Peyer's patch (tissue), 4 donors: ENCODE measurements at regions not wholly inside any gene's neighbourhood (a gene's known extent, or its start where the extent isn't known, plus 50 kb on each side); places are given as distances from the start of the nearest gene placed in this dataset.

Source experiments
- DNase-seq, 3 donors: peaks; one replicate each; pipeline ENCODE4 v3.0.0-alpha.2; 2017 to 2019
- H3K27ac ChIP-seq, 4 donors: fragments of 200-600 bp; sonication (generic); one replicate each; pipeline ENCODE4 v1.5.1; 2016 to 2019
- H3K27me3 ChIP-seq, 2 donors: fragments of 200-600 bp; sonication (generic); one replicate each; pipeline ENCODE4 v1.5.1; 2019
- H3K36me3 ChIP-seq, 3 donors: fragments of 200-600 bp; sonication (generic); one replicate each; pipeline ENCODE4 v1.5.1; 2016 to 2019
- H3K4me1 ChIP-seq, 4 donors: fragments of 200-600 bp; sonication (generic); one replicate each; pipeline ENCODE4 v1.5.1; 2016 to 2019
- H3K4me3 ChIP-seq, 4 donors: fragments of 200-600 bp; sonication (generic); 1 replicate in 3 of 4; 2 replicates in 1 of 4; pipeline ENCODE4 v1.5.1; 2016 to 2019; ENCODE audit warnings: mild to moderate bottlenecking in 1 of 4
- H3K9me3 ChIP-seq, 4 donors: fragments of 200-600 bp; sonication (generic); one replicate each; pipeline ENCODE4 v1.5.1; 2016 to 2019; ENCODE audit warnings: mild to moderate bottlenecking in 1 of 4
- POLR2A ChIP-seq, 2 donors: fragments of 450-650 bp; IDR thresholded peaks; one replicate each; pipeline ENCODE4 v1.5.1; 2017; ENCODE audit warnings: antibody characterized with exemption in 2 of 2, mild to moderate bottlenecking in 2 of 2, moderate library complexity in 2 of 2
- TF ChIP-seq, protein P1 (sequence below), 6 experiments: fragments of 450-650 bp in 4 of 6; fragments of 200-600 bp in 2 of 6; sonication (generic) in 1 of 6; IDR thresholded peaks; one replicate each; pipeline ENCODE4 v1.5.1; 2017 to 2019; ENCODE audit warnings: antibody characterized with exemption in 6 of 6, mild to moderate bottlenecking in 3 of 6, moderate library complexity in 1 of 6

DNA sequence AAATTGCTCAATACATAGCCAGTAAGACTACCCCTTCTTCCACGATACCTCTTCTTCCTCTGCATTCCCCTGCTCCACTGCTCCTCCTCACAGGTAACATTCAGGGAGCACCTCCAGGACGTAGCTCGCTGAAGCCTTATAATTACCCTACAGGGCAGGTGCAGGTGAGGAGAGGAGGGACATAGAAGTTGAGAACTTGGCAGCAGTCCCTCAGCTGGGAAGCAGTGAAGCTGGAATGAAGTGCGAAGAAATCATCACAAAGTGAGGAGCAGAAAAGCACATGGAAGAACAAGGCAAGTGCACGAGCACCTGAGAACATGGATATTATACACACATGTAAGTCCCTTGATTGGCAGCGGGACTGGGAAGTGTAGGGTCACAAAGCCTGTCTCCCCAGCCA is 118.2 kb downstream of the HSD17B3 start:
- H3K9me3 ChIP-seq: no peaks in the 10 kb centered on the region
- H3K27me3 ChIP-seq: no peaks in the 10 kb centered on the region
- H3K27ac ChIP-seq: no peak overlapping the region
- no peak overlapping the region for H3K4me3 ChIP-seq
- no peak for TF ChIP-seq POLR2A (IDR thresholded peaks at IDR 0.05)
- TF ChIP-seq, protein P1, sequence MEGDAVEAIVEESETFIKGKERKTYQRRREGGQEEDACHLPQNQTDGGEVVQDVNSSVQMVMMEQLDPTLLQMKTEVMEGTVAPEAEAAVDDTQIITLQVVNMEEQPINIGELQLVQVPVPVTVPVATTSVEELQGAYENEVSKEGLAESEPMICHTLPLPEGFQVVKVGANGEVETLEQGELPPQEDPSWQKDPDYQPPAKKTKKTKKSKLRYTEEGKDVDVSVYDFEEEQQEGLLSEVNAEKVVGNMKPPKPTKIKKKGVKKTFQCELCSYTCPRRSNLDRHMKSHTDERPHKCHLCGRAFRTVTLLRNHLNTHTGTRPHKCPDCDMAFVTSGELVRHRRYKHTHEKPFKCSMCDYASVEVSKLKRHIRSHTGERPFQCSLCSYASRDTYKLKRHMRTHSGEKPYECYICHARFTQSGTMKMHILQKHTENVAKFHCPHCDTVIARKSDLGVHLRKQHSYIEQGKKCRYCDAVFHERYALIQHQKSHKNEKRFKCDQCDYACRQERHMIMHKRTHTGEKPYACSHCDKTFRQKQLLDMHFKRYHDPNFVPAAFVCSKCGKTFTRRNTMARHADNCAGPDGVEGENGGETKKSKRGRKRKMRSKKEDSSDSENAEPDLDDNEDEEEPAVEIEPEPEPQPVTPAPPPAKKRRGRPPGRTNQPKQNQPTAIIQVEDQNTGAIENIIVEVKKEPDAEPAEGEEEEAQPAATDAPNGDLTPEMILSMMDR (IDR thresholded peaks at IDR 0.05): no peak
- H3K36me3 ChIP-seq: no peaks in the 10 kb centered on the region
- DNase-seq: no peak
- H3K4me1 ChIP-seq: peaks cover 0 to 12% (median 0%) of the 10 kb centered on the region in 4 donors

GRCh38 chr9:96178153-96178552 is 123.8 kb downstream of the HSD17B3 start:
- DNase-seq: no peak
- TF ChIP-seq POLR2A (IDR thresholded peaks at IDR 0.05): no peak
- TF ChIP-seq, protein P1 (IDR thresholded peaks at IDR 0.05): no peak
- no peak overlapping the region for H3K4me3 ChIP-seq
- H3K27ac ChIP-seq: no peak overlapping the region
- no peaks in the 10 kb centered on the region for H3K36me3 ChIP-seq
- H3K4me1 ChIP-seq: no peaks in the 10 kb centered on the region
- no peaks in the 10 kb centered on the region for H3K9me3 ChIP-seq
- no peaks in the 10 kb centered on the region for H3K27me3 ChIP-seq

- no peaks in the 10 kb centered on the region for H3K27me3 ChIP-seq
- no peak overlapping the region for H3K4me3 ChIP-seq
- H3K4me1 ChIP-seq: no peaks in the 10 kb centered on the region
- H3K27ac ChIP-seq: no peak overlapping the region
- no peaks in the 10 kb centered on the region for H3K36me3 ChIP-seq
- no peaks in the 10 kb centered on the region for H3K9me3 ChIP-seq
- DNase-seq: no peak
- TF ChIP-seq, protein P1 (IDR thresholded peaks at IDR 0.05): no peak
- no peak for TF ChIP-seq POLR2A (IDR thresholded peaks at IDR 0.05)
Measured at GRCh38 chr9:96177719-96178028, 124.3 kb downstream of the HSD17B3 start.

DNA sequence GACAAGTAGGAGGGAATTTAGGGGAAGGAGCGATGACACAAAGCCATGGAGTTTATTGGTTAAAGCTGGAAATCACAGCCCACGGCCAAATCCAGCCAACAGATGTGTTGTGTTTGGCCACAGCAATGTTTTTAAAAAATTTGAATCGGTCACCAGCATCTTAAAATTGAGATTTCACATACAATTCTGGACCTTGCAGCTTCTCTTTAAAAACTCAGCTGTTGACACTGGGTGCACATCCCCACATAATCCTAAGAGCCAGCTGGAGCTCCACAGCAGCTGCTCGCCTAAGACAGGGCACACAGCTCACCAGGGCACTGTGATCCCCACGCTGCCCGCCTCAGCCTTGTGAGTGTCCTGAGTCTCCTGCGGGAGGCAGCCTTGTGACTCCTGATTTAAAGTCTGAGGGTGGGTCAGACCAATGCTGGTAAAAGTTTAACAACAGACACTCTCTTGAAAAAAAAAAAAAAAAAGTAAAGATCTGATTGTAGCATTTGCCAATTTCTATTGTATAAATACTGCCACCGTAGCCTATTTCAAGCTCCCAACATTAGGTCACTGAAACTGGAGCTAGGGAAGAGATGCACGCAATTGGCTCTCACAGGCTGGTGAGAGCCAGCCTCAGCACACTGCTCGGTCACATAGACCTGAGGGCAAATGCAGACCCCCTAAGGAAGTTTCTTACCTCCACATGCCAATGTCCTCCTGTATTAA is 124.8 kb downstream of the HSD17B3 start:
- no peak overlapping the region for H3K4me3 ChIP-seq
- no peaks in the 10 kb centered on the region for H3K27me3 ChIP-seq
- no peak for TF ChIP-seq POLR2A (IDR thresholded peaks at IDR 0.05)
- TF ChIP-seq, protein P1 (IDR thresholded peaks at IDR 0.05): peak in 2 of 6 experiments; percentile 9 to 30
- no peaks in the 10 kb centered on the region for H3K36me3 ChIP-seq
- H3K9me3 ChIP-seq: no peaks in the 10 kb centered on the region
- DNase-seq: peak in 1 of 3 donors; percentile 54
- H3K4me1 ChIP-seq: no peaks in the 10 kb centered on the region
- H3K27ac ChIP-seq: peak overlapping the region in 2 of 4 donors; percentile 5 to 23

DNA sequence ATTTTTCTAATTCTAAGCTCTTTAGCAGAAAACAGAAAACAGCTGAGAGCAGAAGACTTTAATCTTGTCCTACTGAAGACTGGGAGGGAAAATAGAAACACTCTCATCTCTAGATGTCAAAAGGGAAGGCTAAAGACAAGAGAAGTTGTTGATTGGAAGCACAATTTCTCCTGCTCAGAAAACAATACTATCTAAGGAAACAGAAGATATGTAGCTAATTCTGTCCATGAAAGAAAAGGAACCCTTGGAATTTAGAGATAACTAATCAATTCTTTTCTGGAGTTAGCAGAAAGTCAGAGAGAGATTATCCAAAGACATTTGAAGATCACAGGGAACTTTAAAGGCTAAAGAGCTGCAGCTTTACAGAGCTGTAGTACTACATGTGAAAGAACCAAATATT is 126.2 kb downstream of the HSD17B3 start:
- TF ChIP-seq POLR2A (IDR thresholded peaks at IDR 0.05): no peak
- TF ChIP-seq, protein P1 (IDR thresholded peaks at IDR 0.05): no peak

GRCh38 chr9:96175001-96175400 is 127.0 kb downstream of the HSD17B3 start:
- Histone ChIP-seq H3K4me1 (no peaks in the 10 kb centered on the region), H3K4me3 (no peak overlapping the region), H3K27me3 (no peaks in the 10 kb centered on the region), H3K9me3 (no peaks in the 10 kb centered on the region), H3K27ac (no peak overlapping the region), H3K36me3 (no peaks in the 10 kb centered on the region)
- TF ChIP-seq, protein P1 (IDR thresholded peaks at IDR 0.05): peak in 3 of 6 experiments; percentile 16 to 35 (median 27)
- no peak for TF ChIP-seq POLR2A (IDR thresholded peaks at IDR 0.05)
- no peak for DNase-seq

More for the DNA sequence above, 126.2 kb downstream of the HSD17B3 start:
- Histone ChIP-seq H3K27me3 (no peaks in the 10 kb centered on the region), H3K27ac (no peak overlapping the region), H3K4me1 (no peaks in the 10 kb centered on the region), H3K36me3 (no peaks in the 10 kb centered on the region), H3K4me3 (no peak overlapping the region), H3K9me3 (no peaks in the 10 kb centered on the region)
- DNase-seq: no peak
